WTC11 (cell line): ENCODE measurements at regions not wholly inside any gene's neighbourhood (a gene's known extent, or its start where the extent isn't known, plus 50 kb on each side); places are given as distances from the start of the nearest gene placed in this dataset.

Experiments used
- ATAC-seq: fragments of 200-7000 bp; cut with Tn5 transposase; 2 replicates; pipeline ENCODE4 v1.10.0; 2021; ENCODE audit warnings: mild to moderate bottlenecking, moderate library complexity
- CTCF ChIA-PET: fragments of 300-600 bp; sonication (Branson Sonifier 250); formaldehyde crosslinking; loops from one replicate; lab custom pipeline; 2021; ENCODE audit warnings: antibody characterized with exemption; lab: Charles Lee
- POLR2A ChIA-PET: fragments of 350-600 bp; sonication (Branson Sonifier 250); formaldehyde crosslinking; loops from one replicate; lab custom pipeline; 2021; ENCODE audit warnings: antibody characterized with exemption; lab: Charles Lee
- DNase-seq: peaks from one replicate; pipeline ENCODE4 v3.0.0; 2021; ENCODE audit warnings: low spot score
- H3K27ac Mint-ChIP-seq: 2 replicates; pipeline ENCODE4 v1.8.0; 2021; ENCODE audit warnings: mixed read lengths
- H3K27me3 Mint-ChIP-seq: 2 replicates; pipeline ENCODE4 v1.8.0; 2021; ENCODE audit warnings: low read depth, mild to moderate bottlenecking, moderate library complexity, mixed read lengths
- H3K36me3 Mint-ChIP-seq: 2 replicates; pipeline ENCODE4 v1.8.0; 2021; ENCODE audit warnings: mixed read lengths
- H3K4me1 Mint-ChIP-seq: 2 replicates; pipeline ENCODE4 v1.8.0; 2022; ENCODE audit warnings: mixed read lengths
- H3K4me3 Mint-ChIP-seq: 2 replicates; pipeline ENCODE4 v1.8.0; 2021; ENCODE audit warnings: mild to moderate bottlenecking, moderate library complexity, mixed read lengths
- H3K9me3 Mint-ChIP-seq: 2 replicates; pipeline ENCODE4 v1.8.0; 2021; ENCODE audit warnings: mixed read lengths
- CREM ChIP-seq: sonication (generic); formaldehyde crosslinking; IDR thresholded peaks from 2 replicates; pipeline ENCODE4 v1.8.1; 2022; ENCODE audit warnings: mild to moderate bottlenecking, missing genetic modification reagents, moderate library complexity
- FOXJ3 ChIP-seq: sonication (generic); formaldehyde crosslinking; IDR thresholded peaks from 2 replicates; pipeline ENCODE4 v1.9.0; 2021; ENCODE audit warnings: missing genetic modification reagents, mild to moderate bottlenecking, borderline replicate concordance
- GABPB1 ChIP-seq: sonication (generic); formaldehyde crosslinking; IDR thresholded peaks from 2 replicates; pipeline ENCODE4 v1.8.1; 2023; ENCODE audit warnings: mild to moderate bottlenecking, missing genetic modification reagents
- NR2C2 ChIP-seq: sonication (generic); formaldehyde crosslinking; IDR thresholded peaks from 2 replicates; pipeline ENCODE4 v1.8.0; 2022; ENCODE audit warnings: mild to moderate bottlenecking, missing genetic modification reagents
- PRRX2 ChIP-seq: fragments of 250-450 bp; sonication (Bioruptor Pico); IDR thresholded peaks from 2 replicates; pipeline ENCODE4 v1.8.0; 2021; ENCODE audit warnings: mild to moderate bottlenecking
- TEAD4 ChIP-seq: sonication (generic); formaldehyde crosslinking; IDR thresholded peaks from 2 replicates; pipeline ENCODE4 v1.8.0; 2022; ENCODE audit warnings: mild to moderate bottlenecking, missing genetic modification reagents
- ZBTB21 ChIP-seq: sonication (generic); formaldehyde crosslinking; IDR thresholded peaks from 2 replicates; pipeline ENCODE4 v1.8.1; 2023; ENCODE audit warnings: mild to moderate bottlenecking, missing genetic modification reagents, borderline replicate concordance
- ZNF138 ChIP-seq: sonication (generic); formaldehyde crosslinking; conservative IDR thresholded peaks from 2 replicates; pipeline ENCODE4 v1.8.1; 2022; ENCODE audit warnings: mild to moderate bottlenecking, moderate library complexity, missing genetic modification reagents
- ZNF263 ChIP-seq: sonication (generic); formaldehyde crosslinking; IDR thresholded peaks from 2 replicates; pipeline ENCODE4 v1.8.1; 2022; ENCODE audit warnings: low read depth, mild to moderate bottlenecking, moderate library complexity, missing genetic modification reagents
- ZNF396 ChIP-seq: fragments of 250-450 bp; sonication (Bioruptor Pico); IDR thresholded peaks from 2 replicates; pipeline ENCODE4 v1.8.0; 2021; ENCODE audit warnings: mild to moderate bottlenecking, moderate library complexity, borderline replicate concordance
- ZNF416 ChIP-seq: fragments of 250-450 bp; sonication (Bioruptor Pico); IDR thresholded peaks from 2 replicates; pipeline ENCODE4 v1.9.0; 2021; ENCODE audit warnings: mild to moderate bottlenecking, inconsistent platforms
- TF ChIP-seq, protein P1 (sequence below): fragments of 250-450 bp; sonication (Bioruptor Pico); IDR thresholded peaks from 2 replicates; pipeline ENCODE4 v1.9.0; 2021; ENCODE audit warnings: mild to moderate bottlenecking
- TF ChIP-seq, protein P2 (sequence below): sonication (generic); formaldehyde crosslinking; IDR thresholded peaks from 2 replicates; pipeline ENCODE4 v1.8.1; 2022; ENCODE audit warnings: low read depth, missing genetic modification reagents, borderline replicate concordance
- TF ChIP-seq, protein P3 (sequence below): sonication (generic); formaldehyde crosslinking; IDR thresholded peaks from 2 replicates; pipeline ENCODE4 v1.8.0; 2023; ENCODE audit warnings: mild to moderate bottlenecking, missing genetic modification reagents
- TF ChIP-seq, protein P4 (sequence below): sonication (generic); formaldehyde crosslinking; IDR thresholded peaks from 2 replicates; pipeline ENCODE4 v1.8.0; 2022; ENCODE audit warnings: mild to moderate bottlenecking, missing genetic modification reagents
- TF ChIP-seq, protein P5 (sequence below): fragments of 250-450 bp; sonication (Bioruptor Pico); IDR thresholded peaks from 2 replicates; pipeline ENCODE4 v1.8.0; 2021; ENCODE audit warnings: mild to moderate bottlenecking
- TF ChIP-seq, protein P6 (sequence below): sonication (generic); formaldehyde crosslinking; IDR thresholded peaks from 2 replicates; pipeline ENCODE4 v1.8.1; 2022; ENCODE audit warnings: mild to moderate bottlenecking, moderate library complexity, missing genetic modification reagents
- TF ChIP-seq, protein P7 (sequence below): fragments of 250-450 bp; sonication (Bioruptor Pico); IDR thresholded peaks from 2 replicates; pipeline ENCODE4 v1.9.0; 2021; ENCODE audit warnings: mild to moderate bottlenecking

DNA sequence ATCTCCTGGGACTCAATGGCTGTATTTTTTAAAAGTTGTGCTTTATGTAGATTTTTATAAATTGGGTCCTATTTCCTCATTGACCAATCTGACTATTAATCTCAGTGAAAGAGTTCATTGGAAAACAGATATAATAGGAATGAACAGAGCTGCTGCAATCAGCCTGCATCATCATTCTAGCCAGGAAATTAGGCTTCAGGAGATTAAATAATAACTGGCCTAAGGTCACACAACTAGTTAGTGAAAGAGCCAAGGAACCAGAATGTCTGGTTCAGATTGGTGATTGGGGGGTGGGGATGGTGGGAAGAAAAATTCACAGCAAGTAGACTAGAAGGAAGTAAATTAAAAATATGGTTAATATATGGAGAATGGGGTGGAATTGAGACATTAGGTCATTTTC, 180.9 kb upstream of the ROPN1 start (continued):
- TF ChIP-seq, protein P1, sequence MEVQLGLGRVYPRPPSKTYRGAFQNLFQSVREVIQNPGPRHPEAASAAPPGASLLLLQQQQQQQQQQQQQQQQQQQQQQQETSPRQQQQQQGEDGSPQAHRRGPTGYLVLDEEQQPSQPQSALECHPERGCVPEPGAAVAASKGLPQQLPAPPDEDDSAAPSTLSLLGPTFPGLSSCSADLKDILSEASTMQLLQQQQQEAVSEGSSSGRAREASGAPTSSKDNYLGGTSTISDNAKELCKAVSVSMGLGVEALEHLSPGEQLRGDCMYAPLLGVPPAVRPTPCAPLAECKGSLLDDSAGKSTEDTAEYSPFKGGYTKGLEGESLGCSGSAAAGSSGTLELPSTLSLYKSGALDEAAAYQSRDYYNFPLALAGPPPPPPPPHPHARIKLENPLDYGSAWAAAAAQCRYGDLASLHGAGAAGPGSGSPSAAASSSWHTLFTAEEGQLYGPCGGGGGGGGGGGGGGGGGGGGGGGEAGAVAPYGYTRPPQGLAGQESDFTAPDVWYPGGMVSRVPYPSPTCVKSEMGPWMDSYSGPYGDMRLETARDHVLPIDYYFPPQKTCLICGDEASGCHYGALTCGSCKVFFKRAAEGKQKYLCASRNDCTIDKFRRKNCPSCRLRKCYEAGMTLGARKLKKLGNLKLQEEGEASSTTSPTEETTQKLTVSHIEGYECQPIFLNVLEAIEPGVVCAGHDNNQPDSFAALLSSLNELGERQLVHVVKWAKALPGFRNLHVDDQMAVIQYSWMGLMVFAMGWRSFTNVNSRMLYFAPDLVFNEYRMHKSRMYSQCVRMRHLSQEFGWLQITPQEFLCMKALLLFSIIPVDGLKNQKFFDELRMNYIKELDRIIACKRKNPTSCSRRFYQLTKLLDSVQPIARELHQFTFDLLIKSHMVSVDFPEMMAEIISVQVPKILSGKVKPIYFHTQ (CRISPR knock-in tag) = no peak
- TF ChIP-seq TEAD4 (CRISPR knock-in tag) = no peak
- no peak for TF ChIP-seq ZNF416
- TF ChIP-seq PRRX2 (CRISPR knock-in tag) = no peak
- no peak for TF ChIP-seq ZNF396 (CRISPR knock-in tag)
- TF ChIP-seq, protein P2, sequence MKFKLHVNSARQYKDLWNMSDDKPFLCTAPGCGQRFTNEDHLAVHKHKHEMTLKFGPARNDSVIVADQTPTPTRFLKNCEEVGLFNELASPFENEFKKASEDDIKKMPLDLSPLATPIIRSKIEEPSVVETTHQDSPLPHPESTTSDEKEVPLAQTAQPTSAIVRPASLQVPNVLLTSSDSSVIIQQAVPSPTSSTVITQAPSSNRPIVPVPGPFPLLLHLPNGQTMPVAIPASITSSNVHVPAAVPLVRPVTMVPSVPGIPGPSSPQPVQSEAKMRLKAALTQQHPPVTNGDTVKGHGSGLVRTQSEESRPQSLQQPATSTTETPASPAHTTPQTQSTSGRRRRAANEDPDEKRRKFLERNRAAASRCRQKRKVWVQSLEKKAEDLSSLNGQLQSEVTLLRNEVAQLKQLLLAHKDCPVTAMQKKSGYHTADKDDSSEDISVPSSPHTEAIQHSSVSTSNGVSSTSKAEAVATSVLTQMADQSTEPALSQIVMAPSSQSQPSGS (CRISPR knock-in tag) = no peak

DNA sequence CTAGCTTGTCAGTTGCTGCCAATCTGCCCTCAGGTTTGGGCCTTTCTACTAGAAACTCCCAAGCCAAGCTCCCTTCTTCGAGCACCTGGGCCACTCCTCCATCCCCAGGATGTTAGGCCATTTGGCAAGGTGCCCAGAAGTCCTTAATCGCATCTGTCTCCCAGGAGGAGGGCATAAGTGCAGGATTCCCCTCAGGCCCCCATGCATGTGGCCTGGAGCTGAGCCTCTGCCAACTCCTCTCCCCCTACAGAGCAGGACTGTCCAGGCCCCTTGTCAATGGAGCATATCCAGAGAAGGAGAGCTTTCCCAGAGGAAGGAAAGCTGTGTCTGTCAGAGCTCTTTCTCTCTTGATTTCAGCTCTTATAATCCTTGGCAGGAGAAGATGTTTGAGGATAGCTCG, 182.6 kb upstream of the ROPN1 start:
- no peaks in the 10 kb centered on the region for H3K9me3 Mint-ChIP-seq
- H3K4me3 Mint-ChIP-seq = no peak overlapping the region
- no peak for ATAC-seq
- H3K36me3 Mint-ChIP-seq = no peaks in the 10 kb centered on the region
- TF ChIP-seq, protein P3, sequence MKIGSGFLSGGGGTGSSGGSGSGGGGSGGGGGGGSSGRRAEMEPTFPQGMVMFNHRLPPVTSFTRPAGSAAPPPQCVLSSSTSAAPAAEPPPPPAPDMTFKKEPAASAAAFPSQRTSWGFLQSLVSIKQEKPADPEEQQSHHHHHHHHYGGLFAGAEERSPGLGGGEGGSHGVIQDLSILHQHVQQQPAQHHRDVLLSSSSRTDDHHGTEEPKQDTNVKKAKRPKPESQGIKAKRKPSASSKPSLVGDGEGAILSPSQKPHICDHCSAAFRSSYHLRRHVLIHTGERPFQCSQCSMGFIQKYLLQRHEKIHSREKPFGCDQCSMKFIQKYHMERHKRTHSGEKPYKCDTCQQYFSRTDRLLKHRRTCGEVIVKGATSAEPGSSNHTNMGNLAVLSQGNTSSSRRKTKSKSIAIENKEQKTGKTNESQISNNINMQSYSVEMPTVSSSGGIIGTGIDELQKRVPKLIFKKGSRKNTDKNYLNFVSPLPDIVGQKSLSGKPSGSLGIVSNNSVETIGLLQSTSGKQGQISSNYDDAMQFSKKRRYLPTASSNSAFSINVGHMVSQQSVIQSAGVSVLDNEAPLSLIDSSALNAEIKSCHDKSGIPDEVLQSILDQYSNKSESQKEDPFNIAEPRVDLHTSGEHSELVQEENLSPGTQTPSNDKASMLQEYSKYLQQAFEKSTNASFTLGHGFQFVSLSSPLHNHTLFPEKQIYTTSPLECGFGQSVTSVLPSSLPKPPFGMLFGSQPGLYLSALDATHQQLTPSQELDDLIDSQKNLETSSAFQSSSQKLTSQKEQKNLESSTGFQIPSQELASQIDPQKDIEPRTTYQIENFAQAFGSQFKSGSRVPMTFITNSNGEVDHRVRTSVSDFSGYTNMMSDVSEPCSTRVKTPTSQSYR (CRISPR knock-in tag) = no peak
- TF ChIP-seq GABPB1 (CRISPR knock-in tag) (no peak), CREM (CRISPR knock-in tag) (no peak), FOXJ3 (CRISPR knock-in tag) (no peak), PRRX2 (CRISPR knock-in tag) (no peak), ZNF396 (CRISPR knock-in tag) (no peak), ZBTB21 (CRISPR knock-in tag) (no peak), ZNF263 (CRISPR knock-in tag) (no peak), ZNF138 (CRISPR knock-in tag) (no peak), NR2C2 (CRISPR knock-in tag) (no peak), ZNF416 (no peak)
- TF ChIP-seq, protein P4, sequence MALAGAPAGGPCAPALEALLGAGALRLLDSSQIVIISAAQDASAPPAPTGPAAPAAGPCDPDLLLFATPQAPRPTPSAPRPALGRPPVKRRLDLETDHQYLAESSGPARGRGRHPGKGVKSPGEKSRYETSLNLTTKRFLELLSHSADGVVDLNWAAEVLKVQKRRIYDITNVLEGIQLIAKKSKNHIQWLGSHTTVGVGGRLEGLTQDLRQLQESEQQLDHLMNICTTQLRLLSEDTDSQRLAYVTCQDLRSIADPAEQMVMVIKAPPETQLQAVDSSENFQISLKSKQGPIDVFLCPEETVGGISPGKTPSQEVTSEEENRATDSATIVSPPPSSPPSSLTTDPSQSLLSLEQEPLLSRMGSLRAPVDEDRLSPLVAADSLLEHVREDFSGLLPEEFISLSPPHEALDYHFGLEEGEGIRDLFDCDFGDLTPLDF (CRISPR knock-in tag) = no peak
- TF ChIP-seq, protein P1 (CRISPR knock-in tag) = no peak
- TF ChIP-seq, protein P5, sequence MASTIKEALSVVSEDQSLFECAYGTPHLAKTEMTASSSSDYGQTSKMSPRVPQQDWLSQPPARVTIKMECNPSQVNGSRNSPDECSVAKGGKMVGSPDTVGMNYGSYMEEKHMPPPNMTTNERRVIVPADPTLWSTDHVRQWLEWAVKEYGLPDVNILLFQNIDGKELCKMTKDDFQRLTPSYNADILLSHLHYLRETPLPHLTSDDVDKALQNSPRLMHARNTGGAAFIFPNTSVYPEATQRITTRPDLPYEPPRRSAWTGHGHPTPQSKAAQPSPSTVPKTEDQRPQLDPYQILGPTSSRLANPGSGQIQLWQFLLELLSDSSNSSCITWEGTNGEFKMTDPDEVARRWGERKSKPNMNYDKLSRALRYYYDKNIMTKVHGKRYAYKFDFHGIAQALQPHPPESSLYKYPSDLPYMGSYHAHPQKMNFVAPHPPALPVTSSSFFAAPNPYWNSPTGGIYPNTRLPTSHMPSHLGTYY (CRISPR knock-in tag) = no peak
- TF ChIP-seq, protein P6, sequence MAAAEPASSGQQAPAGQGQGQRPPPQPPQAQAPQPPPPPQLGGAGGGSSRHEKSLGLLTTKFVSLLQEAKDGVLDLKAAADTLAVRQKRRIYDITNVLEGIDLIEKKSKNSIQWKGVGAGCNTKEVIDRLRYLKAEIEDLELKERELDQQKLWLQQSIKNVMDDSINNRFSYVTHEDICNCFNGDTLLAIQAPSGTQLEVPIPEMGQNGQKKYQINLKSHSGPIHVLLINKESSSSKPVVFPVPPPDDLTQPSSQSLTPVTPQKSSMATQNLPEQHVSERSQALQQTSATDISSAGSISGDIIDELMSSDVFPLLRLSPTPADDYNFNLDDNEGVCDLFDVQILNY (CRISPR knock-in tag) = no peak
- TF ChIP-seq, protein P7, sequence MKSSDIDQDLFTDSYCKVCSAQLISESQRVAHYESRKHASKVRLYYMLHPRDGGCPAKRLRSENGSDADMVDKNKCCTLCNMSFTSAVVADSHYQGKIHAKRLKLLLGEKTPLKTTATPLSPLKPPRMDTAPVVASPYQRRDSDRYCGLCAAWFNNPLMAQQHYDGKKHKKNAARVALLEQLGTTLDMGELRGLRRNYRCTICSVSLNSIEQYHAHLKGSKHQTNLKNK (CRISPR knock-in tag) = no peak
- TF ChIP-seq, all 79 proteins: peak for 0
- ChIA-PET POLR2A (no interaction called here), CTCF (no interaction called here)
- Mint-ChIP-seq H3K27ac (no peak overlapping the region), H3K4me1 (peaks cover 12% of the 10 kb centered on the region), H3K27me3 (no peaks in the 10 kb centered on the region)
- no peak for DNase-seq
